ENCODE measurements at regions not wholly inside any gene's neighbourhood (a gene's known extent, or its start where the extent isn't known, plus 50 kb on each side); places are given as distances from the start of the nearest gene placed in this dataset.

GRCh38 chr13:64223016-64223415 lies 2807.4 kb upstream of the PCDH20 start:
- intact Hi-C loops (cut with DNase I) = no loop called here
- DNase-seq = no peak
- Histone ChIP-seq H3K9me3 (peaks cover 0 to 6% (median 4%) of the 10 kb centered on the region in 3 donors), H3K27ac (no peak overlapping the region), H3K27me3 (no peaks in the 10 kb centered on the region), H3K4me1 (no peaks in the 10 kb centered on the region), H3K4me3 (no peak overlapping the region), H3K36me3 (no peaks in the 10 kb centered on the region)
- TF ChIP-seq CTCF (IDR thresholded peaks at IDR 0.05) = no peak
- no peak for TF ChIP-seq POLR2A (IDR thresholded peaks at IDR 0.05)
- WGBS, 2 donors = 79 to 96% methylated on average over 2 to 3 of the region's 3 CpGs

- Histone ChIP-seq H3K27me3 (no peaks in the 10 kb centered on the region), H3K36me3 (no peaks in the 10 kb centered on the region), H3K27ac (no peak overlapping the region), H3K9me3 (peaks cover 0 to 9% (median 0%) of the 10 kb centered on the region in 3 donors), H3K4me3 (no peak overlapping the region), H3K4me1 (no peaks in the 10 kb centered on the region)
- intact Hi-C loops (cut with DNase I) = no loop called here
- no peak for DNase-seq
- WGBS, 2 donors = 65 to 72% methylated on average over 5 of the region's 9 CpGs
- TF ChIP-seq CTCF (IDR thresholded peaks at IDR 0.05) (no peak), POLR2A (IDR thresholded peaks at IDR 0.05) (no peak)
Observed at GRCh38 chr13:64206430-64207225, 2791.0 kb upstream of the PCDH20 start.

- WGBS, 2 donors = 53 to 60% methylated on average over 1 of the region's 1 CpG
- Histone ChIP-seq H3K27ac (no peak overlapping the region), H3K27me3 (no peaks in the 10 kb centered on the region), H3K9me3 (peaks cover 0 to 9% (median 0%) of the 10 kb centered on the region in 3 donors), H3K4me1 (no peaks in the 10 kb centered on the region), H3K36me3 (no peaks in the 10 kb centered on the region), H3K4me3 (no peak overlapping the region)
- no peak for DNase-seq
- intact Hi-C loops (cut with DNase I) = no loop called here
- TF ChIP-seq POLR2A (IDR thresholded peaks at IDR 0.05) (no peak), CTCF (IDR thresholded peaks at IDR 0.05) (no peak)
Observed at GRCh38 chr13:64202517-64202916, 2786.9 kb upstream of the PCDH20 start.

GRCh38 chr13:64197232-64197631 lies 2781.6 kb upstream of the PCDH20 start:
- TF ChIP-seq POLR2A (IDR thresholded peaks at IDR 0.05) (no peak), CTCF (IDR thresholded peaks at IDR 0.05) (no peak)
- H3K9me3 ChIP-seq = no peaks in the 10 kb centered on the region
- H3K36me3 ChIP-seq = no peaks in the 10 kb centered on the region
- DNase-seq = no peak
- no peaks in the 10 kb centered on the region for H3K4me1 ChIP-seq
- H3K27ac ChIP-seq = no peak overlapping the region
- intact Hi-C loops (cut with DNase I) = no loop called here
- H3K27me3 ChIP-seq = no peaks in the 10 kb centered on the region
- no peak overlapping the region for H3K4me3 ChIP-seq

GRCh38 chr13:64186503-64187250 lies 2771.0 kb upstream of the PCDH20 start:
- H3K27me3 ChIP-seq = no peaks in the 10 kb centered on the region
- H3K36me3 ChIP-seq = no peaks in the 10 kb centered on the region
- TF ChIP-seq POLR2A (IDR thresholded peaks at IDR 0.05) (no peak), CTCF (IDR thresholded peaks at IDR 0.05) (no peak)
- 9 to 67% methylated on average over 2 of the region's 2 CpGs for WGBS, 2 donors
- H3K9me3 ChIP-seq = no peaks in the 10 kb centered on the region
- intact Hi-C loops (cut with DNase I) = no loop called here
- H3K4me1 ChIP-seq = no peaks in the 10 kb centered on the region
- H3K27ac ChIP-seq = no peak overlapping the region
- no peak overlapping the region for H3K4me3 ChIP-seq
- DNase-seq = no peak
